SK-N-SH treated with all-trans-retinoic acid at 6 μM for 48 hours (cell line): ENCODE measurements at regions not wholly inside any gene's neighbourhood (a gene's known extent, or its start where the extent isn't known, plus 50 kb on each side); places are given as distances from the start of the nearest gene placed in this dataset.

Source experiments
- BACH2 ChIP-seq: fragments of 250-450 bp; sonication (Bioruptor Pico); IDR thresholded peaks from 2 replicates; pipeline ENCODE4 v1.9.0; 2021; ENCODE audit warnings: mild to moderate bottlenecking, borderline replicate concordance
- CREB5 ChIP-seq: fragments of 250-450 bp; sonication (Bioruptor Pico); IDR thresholded peaks from 2 replicates; pipeline ENCODE4 v1.5.1; 2020; ENCODE audit warnings: low read depth, mild to moderate bottlenecking, moderate library complexity
- GLIS3 ChIP-seq: fragments of 250-450 bp; sonication (Bioruptor Pico); IDR thresholded peaks from 2 replicates; pipeline ENCODE4 v1.5.0; 2020; ENCODE audit warnings: mild to moderate bottlenecking, moderate library complexity
- ISL1 ChIP-seq: fragments of 250-450 bp; sonication (Bioruptor Pico); IDR thresholded peaks from 2 replicates; pipeline ENCODE4 v2.1.2; 2022; ENCODE audit warnings: mild to moderate bottlenecking, moderate library complexity
- PATZ1 ChIP-seq: fragments of 250-450 bp; sonication (Bioruptor Pico); IDR thresholded peaks from 2 replicates; pipeline ENCODE4 v1.8.0; 2020; ENCODE audit warnings: mild to moderate bottlenecking, moderate library complexity, borderline replicate concordance
- RARB ChIP-seq: fragments of 250-450 bp; sonication (Bioruptor Pico); IDR thresholded peaks from 2 replicates; pipeline ENCODE4 v1.8.0; 2021; ENCODE audit warnings: mild to moderate bottlenecking, moderate library complexity
- SNAI2 ChIP-seq: fragments of 250-450 bp; sonication (Bioruptor Pico); IDR thresholded peaks from 2 replicates; pipeline ENCODE4 v1.5.0; 2020; ENCODE audit warnings: mild to moderate bottlenecking, moderate library complexity
- ZC3H10 ChIP-seq: fragments of 250-450 bp; sonication (Bioruptor Pico); IDR thresholded peaks from 2 replicates; pipeline ENCODE4 v1.5.1; 2021; ENCODE audit warnings: mild to moderate bottlenecking, moderate library complexity
- ZFP3 ChIP-seq: fragments of 250-450 bp; sonication (Bioruptor Pico); IDR thresholded peaks from 2 replicates; pipeline ENCODE4 v1.5.0; 2020; ENCODE audit warnings: mild to moderate bottlenecking, moderate library complexity
- ZFP30 ChIP-seq: fragments of 450-650 bp; formaldehyde crosslinking; IDR thresholded peaks from 2 replicates; pipeline ENCODE4 v1.5.0; 2022; ENCODE audit warnings: mild to moderate bottlenecking, moderate library complexity
- ZNF565 ChIP-seq: fragments of 450-650 bp; formaldehyde crosslinking; conservative IDR thresholded peaks from 2 replicates; pipeline ENCODE4 v1.5.0; 2020; ENCODE audit warnings: low read depth, mild to moderate bottlenecking, moderate library complexity

GRCh38 chr10:129372172-129372571 lies 94.9 kb upstream of the MGMT start:
- TF ChIP-seq ISL1 (CRISPR knock-in tag): no peak
- no peak for TF ChIP-seq CREB5
- TF ChIP-seq SNAI2 (CRISPR knock-in tag): no peak
- TF ChIP-seq ZFP30 (CRISPR knock-in tag): no peak
- no peak for TF ChIP-seq PATZ1
- no peak for TF ChIP-seq ZFP3 (CRISPR knock-in tag)
- no peak for TF ChIP-seq ZC3H10 (CRISPR knock-in tag)
- no peak for TF ChIP-seq ZNF565 (CRISPR knock-in tag)
- TF ChIP-seq BACH2 (CRISPR knock-in tag): no peak
- no peak for TF ChIP-seq RARB (CRISPR knock-in tag)
- TF ChIP-seq GLIS3 (CRISPR knock-in tag): no peak
